ENCODE measurements at regions not wholly inside any gene's neighbourhood (a gene's known extent, or its start where the extent isn't known, plus 50 kb on each side); places are given as distances from the start of the nearest gene placed in this dataset.
A peak's percentile ranks its signal among the peaks of the same experiment; 100 is the strongest.

- no peak for DNase-seq (ENCODE audit: low spot score in 2 of 2, unreplicated experiment in 2 of 2)
- Mint-ChIP-seq H3K27ac (peak overlapping the region; percentile 94), H3K4me3 (peak overlapping the region; percentile 76), H3K4me1 (peaks cover 15% of the 10 kb centered on the region), H3K27me3 (ENCODE audit: low read depth) (no peaks in the 10 kb centered on the region), H3K9me3 (no peaks in the 10 kb centered on the region), H3K36me3 (no peaks in the 10 kb centered on the region)
- TF ChIP-seq, protein P1, sequence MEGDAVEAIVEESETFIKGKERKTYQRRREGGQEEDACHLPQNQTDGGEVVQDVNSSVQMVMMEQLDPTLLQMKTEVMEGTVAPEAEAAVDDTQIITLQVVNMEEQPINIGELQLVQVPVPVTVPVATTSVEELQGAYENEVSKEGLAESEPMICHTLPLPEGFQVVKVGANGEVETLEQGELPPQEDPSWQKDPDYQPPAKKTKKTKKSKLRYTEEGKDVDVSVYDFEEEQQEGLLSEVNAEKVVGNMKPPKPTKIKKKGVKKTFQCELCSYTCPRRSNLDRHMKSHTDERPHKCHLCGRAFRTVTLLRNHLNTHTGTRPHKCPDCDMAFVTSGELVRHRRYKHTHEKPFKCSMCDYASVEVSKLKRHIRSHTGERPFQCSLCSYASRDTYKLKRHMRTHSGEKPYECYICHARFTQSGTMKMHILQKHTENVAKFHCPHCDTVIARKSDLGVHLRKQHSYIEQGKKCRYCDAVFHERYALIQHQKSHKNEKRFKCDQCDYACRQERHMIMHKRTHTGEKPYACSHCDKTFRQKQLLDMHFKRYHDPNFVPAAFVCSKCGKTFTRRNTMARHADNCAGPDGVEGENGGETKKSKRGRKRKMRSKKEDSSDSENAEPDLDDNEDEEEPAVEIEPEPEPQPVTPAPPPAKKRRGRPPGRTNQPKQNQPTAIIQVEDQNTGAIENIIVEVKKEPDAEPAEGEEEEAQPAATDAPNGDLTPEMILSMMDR (IDR thresholded peaks at IDR 0.05; ENCODE audit: unreplicated experiment) = no peak
Observed at GRCh38 chr2:118309257-118309945, 221.1 kb downstream of the INSIG2 start.

DNA sequence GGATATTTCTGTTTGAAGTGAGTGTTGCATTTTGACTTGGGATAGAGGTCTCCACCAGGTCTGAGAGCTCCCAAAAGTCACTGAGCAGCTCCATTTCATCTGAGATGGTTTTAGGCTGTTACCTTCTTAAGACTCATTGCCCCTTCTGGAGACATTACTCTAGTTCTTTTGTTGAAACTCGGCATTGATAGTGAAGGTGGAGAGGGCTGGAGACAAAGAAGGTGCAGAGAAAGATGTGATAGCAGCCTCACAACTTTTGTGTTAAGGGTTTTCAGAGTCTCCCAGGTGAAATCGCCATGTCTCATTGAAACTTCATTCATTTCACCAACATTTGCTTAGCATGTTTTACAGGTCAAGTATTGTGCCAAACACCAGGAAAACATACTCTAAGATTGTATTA, 219.6 kb downstream of the INSIG2 start:
- no peaks in the 10 kb centered on the region for H3K27me3 Mint-ChIP-seq (ENCODE audit: low read depth)
- H3K4me3 Mint-ChIP-seq = no peak overlapping the region
- no peaks in the 10 kb centered on the region for H3K36me3 Mint-ChIP-seq
- H3K4me1 Mint-ChIP-seq = peaks cover 15% of the 10 kb centered on the region
- TF ChIP-seq, protein P1 (IDR thresholded peaks at IDR 0.05; ENCODE audit: unreplicated experiment) = no peak
- no peak for DNase-seq (ENCODE audit: low spot score in 2 of 2, unreplicated experiment in 2 of 2)
- no peaks in the 10 kb centered on the region for H3K9me3 Mint-ChIP-seq
- no peak overlapping the region for H3K27ac Mint-ChIP-seq

DNA sequence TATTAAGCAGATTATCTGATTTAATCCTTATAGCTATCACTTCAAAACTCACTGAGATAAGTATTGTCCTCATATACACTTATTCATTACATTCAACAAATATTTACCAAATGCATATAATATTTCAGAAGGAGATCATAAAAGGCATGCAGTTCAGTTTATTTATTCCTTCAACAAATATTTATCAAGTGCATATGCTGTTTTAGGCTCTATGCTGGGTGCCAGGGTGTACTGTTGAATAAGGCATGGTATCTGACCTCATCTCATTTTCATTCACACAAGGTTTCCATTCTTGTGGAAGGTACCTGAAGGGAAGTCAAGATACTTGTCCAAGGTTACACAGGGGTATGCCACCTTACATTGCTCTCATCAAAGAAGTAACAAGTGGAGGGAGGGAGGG, 213.0 kb downstream of the INSIG2 start:
- Mint-ChIP-seq H3K4me3 (no peak overlapping the region), H3K36me3 (no peaks in the 10 kb centered on the region), H3K27ac (no peak overlapping the region), H3K9me3 (peaks cover 11% of the 10 kb centered on the region), H3K4me1 (no peaks in the 10 kb centered on the region), H3K27me3 (ENCODE audit: low read depth) (peaks cover 8% of the 10 kb centered on the region)
- no peak for DNase-seq (ENCODE audit: low spot score in 2 of 2, unreplicated experiment in 2 of 2)
- TF ChIP-seq, protein P1 (IDR thresholded peaks at IDR 0.05; ENCODE audit: unreplicated experiment) = no peak

GRCh38 chr2:118300832-118301231, 212.6 kb downstream of the INSIG2 start:
- peaks cover 15% of the 10 kb centered on the region for H3K9me3 Mint-ChIP-seq
- TF ChIP-seq, protein P1 (IDR thresholded peaks at IDR 0.05; ENCODE audit: unreplicated experiment) = no peak
- no peak overlapping the region for H3K4me3 Mint-ChIP-seq
- H3K36me3 Mint-ChIP-seq = no peaks in the 10 kb centered on the region
- H3K27ac Mint-ChIP-seq = no peak overlapping the region
- peaks cover 12% of the 10 kb centered on the region for H3K27me3 Mint-ChIP-seq (ENCODE audit: low read depth)
- no peak for DNase-seq (ENCODE audit: low spot score in 2 of 2, unreplicated experiment in 2 of 2)
- no peaks in the 10 kb centered on the region for H3K4me1 Mint-ChIP-seq

- no peak for DNase-seq (ENCODE audit: low spot score in 2 of 2, unreplicated experiment in 2 of 2)
- TF ChIP-seq, protein P1 (IDR thresholded peaks at IDR 0.05; ENCODE audit: unreplicated experiment) = no peak
- H3K4me1 Mint-ChIP-seq = no peaks in the 10 kb centered on the region
- H3K9me3 Mint-ChIP-seq = peaks cover 20% of the 10 kb centered on the region
- peaks cover 20% of the 10 kb centered on the region for H3K27me3 Mint-ChIP-seq (ENCODE audit: low read depth)
- no peaks in the 10 kb centered on the region for H3K36me3 Mint-ChIP-seq
- no peak overlapping the region for H3K27ac Mint-ChIP-seq
- no peak overlapping the region for H3K4me3 Mint-ChIP-seq
Observed at GRCh38 chr2:118296663-118297062, 208.4 kb downstream of the INSIG2 start.

Data from mesothelial cell of epicardium (in vitro differentiated cells).